Type B pancreatic cell (in vitro differentiated cells): ENCODE measurements at regions not wholly inside any gene's neighbourhood (a gene's known extent, or its start where the extent isn't known, plus 50 kb on each side); places are given as distances from the start of the nearest gene placed in this dataset.

ENCODE experiments used
- DNase-seq: peaks from one replicate; pipeline ENCODE4 v3.0.0; 2021; ENCODE audit warnings: mixed read lengths; ENCODE audit not compliant: unreplicated experiment; ENCODE audit errors: extremely low spot score
- H3K27ac Mint-ChIP-seq: 2 replicates; pipeline ENCODE4 v1.8.0; 2021; ENCODE audit warnings: mild to moderate bottlenecking, mixed read lengths
- H3K27me3 Mint-ChIP-seq: 2 replicates; pipeline ENCODE4 v1.8.0; 2021; ENCODE audit warnings: mixed read lengths
- H3K36me3 Mint-ChIP-seq: 2 replicates; pipeline ENCODE4 v1.8.0; 2021; ENCODE audit warnings: mixed read lengths
- H3K4me1 Mint-ChIP-seq: one replicate; pipeline ENCODE4 v1.8.0; 2021; ENCODE audit warnings: mixed read lengths; ENCODE audit not compliant: unreplicated experiment
- H3K4me3 Mint-ChIP-seq: 2 replicates; pipeline ENCODE4 v1.8.0; 2021; ENCODE audit warnings: mild to moderate bottlenecking, mixed read lengths
- H3K9me3 Mint-ChIP-seq: 2 replicates; pipeline ENCODE4 v1.8.0; 2021; ENCODE audit warnings: mixed read lengths
- TF ChIP-seq, protein P1 (sequence below): fragments of 200-600 bp; sonication (generic); conservative IDR thresholded peaks from 2 replicates; pipeline ENCODE4 v1.5.0; 2021; ENCODE audit warnings: antibody characterized with exemption, mild to moderate bottlenecking

DNA sequence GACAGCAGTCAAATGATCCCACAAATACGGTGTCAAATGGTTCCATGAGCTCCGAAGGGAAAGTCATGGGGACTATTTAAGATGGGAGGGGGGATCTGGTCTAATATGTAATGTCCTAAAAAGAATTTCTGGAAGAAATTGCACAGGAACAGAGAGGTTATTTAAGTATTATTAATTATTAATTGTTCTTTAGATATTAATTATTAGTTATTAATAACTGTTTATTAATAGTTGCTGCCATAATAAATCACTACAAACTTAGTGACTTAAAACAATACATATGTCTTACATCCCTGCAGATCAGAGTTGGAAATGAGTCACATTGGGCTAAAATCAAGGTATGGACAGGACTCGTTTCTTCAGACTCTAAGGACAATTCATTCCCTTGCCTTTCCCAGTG lies 588.2 kb upstream of the NR2F2 start:
- Mint-ChIP-seq H3K27ac (no peak overlapping the region), H3K36me3 (no peaks in the 10 kb centered on the region), H3K27me3 (no peaks in the 10 kb centered on the region), H3K4me3 (no peak overlapping the region), H3K4me1 (no peaks in the 10 kb centered on the region), H3K9me3 (peaks cover 8% of the 10 kb centered on the region)
- DNase-seq, result no peak
- TF ChIP-seq, protein P1, sequence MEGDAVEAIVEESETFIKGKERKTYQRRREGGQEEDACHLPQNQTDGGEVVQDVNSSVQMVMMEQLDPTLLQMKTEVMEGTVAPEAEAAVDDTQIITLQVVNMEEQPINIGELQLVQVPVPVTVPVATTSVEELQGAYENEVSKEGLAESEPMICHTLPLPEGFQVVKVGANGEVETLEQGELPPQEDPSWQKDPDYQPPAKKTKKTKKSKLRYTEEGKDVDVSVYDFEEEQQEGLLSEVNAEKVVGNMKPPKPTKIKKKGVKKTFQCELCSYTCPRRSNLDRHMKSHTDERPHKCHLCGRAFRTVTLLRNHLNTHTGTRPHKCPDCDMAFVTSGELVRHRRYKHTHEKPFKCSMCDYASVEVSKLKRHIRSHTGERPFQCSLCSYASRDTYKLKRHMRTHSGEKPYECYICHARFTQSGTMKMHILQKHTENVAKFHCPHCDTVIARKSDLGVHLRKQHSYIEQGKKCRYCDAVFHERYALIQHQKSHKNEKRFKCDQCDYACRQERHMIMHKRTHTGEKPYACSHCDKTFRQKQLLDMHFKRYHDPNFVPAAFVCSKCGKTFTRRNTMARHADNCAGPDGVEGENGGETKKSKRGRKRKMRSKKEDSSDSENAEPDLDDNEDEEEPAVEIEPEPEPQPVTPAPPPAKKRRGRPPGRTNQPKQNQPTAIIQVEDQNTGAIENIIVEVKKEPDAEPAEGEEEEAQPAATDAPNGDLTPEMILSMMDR, result no peak

GRCh38 chr15:95742836-95743235 lies 587.7 kb upstream of the NR2F2 start:
- TF ChIP-seq, protein P1, result no peak
- H3K27me3 Mint-ChIP-seq, result no peaks in the 10 kb centered on the region
- no peaks in the 10 kb centered on the region for H3K36me3 Mint-ChIP-seq
- no peaks in the 10 kb centered on the region for H3K4me1 Mint-ChIP-seq
- no peak overlapping the region for H3K27ac Mint-ChIP-seq
- peaks cover 8% of the 10 kb centered on the region for H3K9me3 Mint-ChIP-seq
- DNase-seq, result no peak
- H3K4me3 Mint-ChIP-seq, result no peak overlapping the region

DNA sequence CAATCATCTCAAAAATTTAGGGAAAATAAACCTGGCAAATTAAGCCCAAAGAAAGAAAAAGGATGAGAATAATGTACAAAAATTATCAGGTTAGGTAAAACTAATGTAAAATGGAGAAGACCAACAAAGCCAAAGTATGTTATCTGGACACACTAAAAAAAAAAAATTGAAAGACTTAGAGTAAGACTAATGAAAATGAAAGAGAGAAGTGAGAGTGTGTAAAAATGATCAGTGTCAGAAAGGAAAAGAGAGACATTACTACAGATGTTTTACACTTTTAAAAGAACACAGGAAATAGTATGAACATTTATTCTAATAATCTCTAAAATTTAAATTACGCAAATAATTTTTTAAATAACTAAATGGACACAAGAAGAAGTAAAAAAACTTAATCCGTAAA lies 573.3 kb upstream of the NR2F2 start:
- no peak overlapping the region for H3K4me3 Mint-ChIP-seq
- TF ChIP-seq, protein P1, result no peak
- no peaks in the 10 kb centered on the region for H3K27me3 Mint-ChIP-seq
- no peak overlapping the region for H3K27ac Mint-ChIP-seq
- peaks cover 11% of the 10 kb centered on the region for H3K4me1 Mint-ChIP-seq
- no peaks in the 10 kb centered on the region for H3K36me3 Mint-ChIP-seq
- no peaks in the 10 kb centered on the region for H3K9me3 Mint-ChIP-seq
- no peak for DNase-seq

- Mint-ChIP-seq H3K4me1 (peaks cover 11% of the 10 kb centered on the region), H3K4me3 (no peak overlapping the region), H3K36me3 (no peaks in the 10 kb centered on the region), H3K27ac (no peak overlapping the region), H3K9me3 (no peaks in the 10 kb centered on the region), H3K27me3 (no peaks in the 10 kb centered on the region)
- TF ChIP-seq, protein P1, result no peak
- no peak for DNase-seq
Observed at GRCh38 chr15:95758451-95758850, 572.0 kb upstream of the NR2F2 start.

GRCh38 chr15:95758851-95759250 lies 571.6 kb upstream of the NR2F2 start:
- H3K27me3 Mint-ChIP-seq, result no peaks in the 10 kb centered on the region
- TF ChIP-seq, protein P1, result no peak
- H3K36me3 Mint-ChIP-seq, result no peaks in the 10 kb centered on the region
- H3K4me3 Mint-ChIP-seq, result no peak overlapping the region
- no peak overlapping the region for H3K27ac Mint-ChIP-seq
- DNase-seq, result no peak
- no peaks in the 10 kb centered on the region for H3K9me3 Mint-ChIP-seq
- peaks cover 11% of the 10 kb centered on the region for H3K4me1 Mint-ChIP-seq

DNA sequence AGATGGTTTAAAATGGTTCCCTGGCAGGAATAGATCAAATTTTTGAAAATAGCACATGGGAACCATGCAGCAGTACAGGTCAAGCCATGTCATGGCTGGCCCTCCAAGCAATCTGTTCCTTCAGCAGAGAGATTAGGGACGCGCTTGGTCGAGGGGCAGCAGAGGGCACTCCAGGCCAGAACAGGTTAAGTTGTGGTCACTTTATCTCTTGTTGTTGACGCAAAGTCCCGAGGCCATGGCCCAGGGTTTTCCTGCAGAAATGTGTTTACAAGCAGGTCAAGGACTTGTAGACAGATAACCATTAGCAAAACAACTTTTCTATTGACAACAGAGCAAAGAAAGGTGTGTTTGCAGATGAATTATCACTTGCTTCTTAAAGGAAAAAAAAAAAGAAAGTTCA lies 570.0 kb upstream of the NR2F2 start:
- DNase-seq, result no peak
- H3K27me3 Mint-ChIP-seq, result no peaks in the 10 kb centered on the region
- no peaks in the 10 kb centered on the region for H3K9me3 Mint-ChIP-seq
- H3K4me1 Mint-ChIP-seq, result peaks cover 11% of the 10 kb centered on the region
- H3K36me3 Mint-ChIP-seq, result no peaks in the 10 kb centered on the region
- H3K27ac Mint-ChIP-seq, result no peak overlapping the region
- TF ChIP-seq, protein P1, result peak; percentile 52
- no peak overlapping the region for H3K4me3 Mint-ChIP-seq
